ENCODE measurements at regions not wholly inside any gene's neighbourhood (a gene's known extent, or its start where the extent isn't known, plus 50 kb on each side); places are given as distances from the start of the nearest gene placed in this dataset.

GRCh38 chr17:70468661-70469060 lies 299.3 kb downstream of the KCNJ2 start:
- H3K27me3 ChIP-seq (replicated peaks in 1 of 4; ENCODE audit: control insufficient read depth in 3 of 4, extremely low read depth in 1 of 4, insufficient read depth in 3 of 4, low read length in 3 of 4) = no peaks in the 10 kb centered on the region
- H3K4me1 ChIP-seq (replicated peaks in 1 of 4; ENCODE audit: control insufficient read depth in 3 of 4, insufficient read depth in 4 of 4, low read length in 3 of 4) = no peaks in the 10 kb centered on the region
- H3K79me1 ChIP-seq (ENCODE audit: low read depth, low read length) = no peaks in the 10 kb centered on the region
- FAIRE-seq (no peak), DNase-seq (ENCODE audit: low read depth in 1 of 2, low spot score in 2 of 2) (no peak)
- H3K4ac ChIP-seq (replicated peaks; ENCODE audit: insufficient read length, low read depth, low read length) = no peak overlapping the region
- no peak overlapping the region for H3K9ac ChIP-seq (replicated peaks in 1 of 4; ENCODE audit: extremely low read depth in 1 of 4, low read depth in 3 of 4, low read length in 3 of 4)
- H2BK12ac ChIP-seq (ENCODE audit: low read depth, low read length) = no peak overlapping the region
- H3K79me2 ChIP-seq (ENCODE audit: control insufficient read depth in 1 of 2, insufficient read depth in 2 of 2, low read length in 2 of 2) = no peaks in the 10 kb centered on the region
- no peaks in the 10 kb centered on the region for H4K20me1 ChIP-seq (replicated peaks in 1 of 2; ENCODE audit: control insufficient read depth in 1 of 2, insufficient read depth in 2 of 2, low read length in 2 of 2)
- H4K5ac ChIP-seq (ENCODE audit: insufficient read length, low read depth, low read length) = no peak overlapping the region
- no peak overlapping the region for H4K8ac ChIP-seq (ENCODE audit: extremely low read depth, insufficient read depth, low read length)
- H3K9me3 ChIP-seq (ENCODE audit: insufficient read depth in 2 of 2, low read depth in 1 of 2, low read length in 1 of 2) = no peaks in the 10 kb centered on the region
- no peak overlapping the region for H3K18ac ChIP-seq (ENCODE audit: extremely low read depth, low read length)
- no peak overlapping the region for H2BK20ac ChIP-seq (ENCODE audit: low read length)
- no peaks in the 10 kb centered on the region for H3K36me3 ChIP-seq (ENCODE audit: control insufficient read depth in 2 of 4, insufficient read depth in 4 of 4, low read length in 3 of 4)
- H2AFZ ChIP-seq (ENCODE audit: low read length) = no peak overlapping the region
- no peak overlapping the region for H3K56ac ChIP-seq (replicated peaks; ENCODE audit: insufficient read length, low read depth, low read length)
- WGBS, 2 experiments (ENCODE audit: extremely low coverage in 1 of 2, insufficient coverage in 1 of 2, insufficient read length in 1 of 2, insufficient replicate concordance in 2 of 2, low coverage in 1 of 2, low lambda C conversion rate in 2 of 2, missing lambda C conversion rate in 1 of 2) = 88% methylated on average over 2 of the region's 2 CpGs; no CpG with 5 or more reads in 1 of the 2 experiments
- H2BK120ac ChIP-seq (replicated peaks; ENCODE audit: low read depth, low read length) = no peak overlapping the region
- H2BK5ac ChIP-seq (ENCODE audit: low read depth, low read length) = no peak overlapping the region
- H3K4me2 ChIP-seq (ENCODE audit: insufficient read depth in 1 of 2, low read depth in 2 of 2, low read length in 2 of 2) = no peak overlapping the region
- no peak overlapping the region for H2AK5ac ChIP-seq (ENCODE audit: low read depth, low read length)
- H3K23ac ChIP-seq (ENCODE audit: insufficient read length) = no peak overlapping the region
- H4K91ac ChIP-seq (replicated peaks; ENCODE audit: insufficient read length, low read length) = no peak overlapping the region
- no peak overlapping the region for H3K27ac ChIP-seq (ENCODE audit: low read depth, low read length)
- no peak overlapping the region for H3K14ac ChIP-seq (ENCODE audit: insufficient read length)
- H3K23me2 ChIP-seq (ENCODE audit: low read depth, low read length) = no peaks in the 10 kb centered on the region
- no peak overlapping the region for H2BK15ac ChIP-seq (ENCODE audit: low read length)
- ChIA-PET POLR2A (ENCODE audit: partially characterized antibody) (interaction anchor here (0.5 kb wide), 1 partner anchor 16 kb away, joined by 3 read pairs; no protein-coding TSS in a partner anchor), CTCF (ENCODE audit: partially characterized antibody) (no interaction called here)
- no peak overlapping the region for H3K4me3 ChIP-seq (ENCODE audit: extremely low read depth in 1 of 4, insufficient read depth in 2 of 4, low read depth in 3 of 4, low read length in 4 of 4)
- TF ChIP-seq TBP (IDR thresholded peaks at IDR 0.05; ENCODE audit: low read depth, low read length) (no peak), KDM4A (IDR thresholded peaks at IDR 0.05; ENCODE audit: low read depth, low read length, severe bottlenecking) (no peak), CTBP2 (IDR thresholded peaks at IDR 0.05; ENCODE audit: borderline replicate concordance, insufficient read depth, insufficient read length, low read length) (no peak), USF2 (IDR thresholded peaks at IDR 0.05; ENCODE audit: low read length) (no peak), NRF1 (IDR thresholded peaks at IDR 0.05; ENCODE audit: low read depth, low read length) (no peak), ATF2 (IDR thresholded peaks at IDR 0.05; ENCODE audit: low read length) (no peak), GABPA (IDR thresholded peaks at IDR 0.05; ENCODE audit: borderline replicate concordance, insufficient read depth, low read length) (no peak), CHD1 (IDR thresholded peaks at IDR 0.05; ENCODE audit: low read depth, low read length) (no peak), EP300 (IDR thresholded peaks at IDR 0.05; ENCODE audit: borderline replicate concordance in 1 of 2, low read depth in 2 of 2, low read length in 2 of 2) (no peak), SP4 (IDR thresholded peaks at IDR 0.05; ENCODE audit: low read length) (no peak), KDM1A (IDR thresholded peaks at IDR 0.05; ENCODE audit: borderline replicate concordance, low read length) (no peak), POLR2A (IDR thresholded peaks at IDR 0.05; ENCODE audit: control extremely low read depth in 1 of 2, low read depth in 2 of 2, low read length in 2 of 2) (no peak), TCF12 (IDR thresholded peaks at IDR 0.05; ENCODE audit: low read depth, low read length) (no peak)
